ENCODE measurements at regions not wholly inside any gene's neighbourhood (a gene's known extent, or its start where the extent isn't known, plus 50 kb on each side); places are given as distances from the start of the nearest gene placed in this dataset.

DNA sequence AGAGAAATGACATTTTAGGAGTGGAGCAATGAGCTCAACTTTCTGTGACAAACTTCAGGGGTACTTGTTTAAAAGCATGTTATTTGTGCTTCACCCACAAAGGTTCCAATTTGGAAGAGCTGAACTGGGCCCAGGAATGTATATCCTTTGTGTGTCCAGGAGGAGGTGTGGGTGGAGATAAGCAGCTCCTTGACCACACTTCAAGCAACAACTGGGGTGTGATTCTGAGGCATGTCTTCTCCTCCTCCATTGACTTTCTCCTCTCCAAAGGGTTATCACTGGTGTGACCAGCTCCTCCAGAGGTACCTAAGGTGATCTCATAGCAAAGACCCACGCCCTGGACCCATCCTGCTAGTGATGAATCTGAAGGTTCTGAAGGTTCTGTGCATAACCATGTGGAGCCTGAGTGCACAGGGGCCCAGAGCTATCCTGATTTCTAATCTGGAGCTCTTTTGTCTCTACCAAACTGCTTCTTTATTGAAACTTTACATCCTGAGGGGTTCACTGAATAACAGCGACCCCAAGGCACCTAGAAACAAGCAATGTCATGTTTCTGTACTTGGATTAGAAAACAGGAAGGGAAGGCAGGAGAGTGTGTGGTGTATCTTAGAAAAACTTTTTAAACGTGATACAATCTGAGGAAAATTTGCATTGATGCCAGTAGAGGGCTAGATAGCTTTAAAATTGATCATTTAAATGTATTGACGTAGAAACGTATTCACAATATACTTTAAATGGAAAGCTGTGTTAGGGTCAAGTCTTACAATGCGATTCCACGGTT lies 60.9 kb upstream of the CD93 start:
- TF ChIP-seq, protein P1, sequence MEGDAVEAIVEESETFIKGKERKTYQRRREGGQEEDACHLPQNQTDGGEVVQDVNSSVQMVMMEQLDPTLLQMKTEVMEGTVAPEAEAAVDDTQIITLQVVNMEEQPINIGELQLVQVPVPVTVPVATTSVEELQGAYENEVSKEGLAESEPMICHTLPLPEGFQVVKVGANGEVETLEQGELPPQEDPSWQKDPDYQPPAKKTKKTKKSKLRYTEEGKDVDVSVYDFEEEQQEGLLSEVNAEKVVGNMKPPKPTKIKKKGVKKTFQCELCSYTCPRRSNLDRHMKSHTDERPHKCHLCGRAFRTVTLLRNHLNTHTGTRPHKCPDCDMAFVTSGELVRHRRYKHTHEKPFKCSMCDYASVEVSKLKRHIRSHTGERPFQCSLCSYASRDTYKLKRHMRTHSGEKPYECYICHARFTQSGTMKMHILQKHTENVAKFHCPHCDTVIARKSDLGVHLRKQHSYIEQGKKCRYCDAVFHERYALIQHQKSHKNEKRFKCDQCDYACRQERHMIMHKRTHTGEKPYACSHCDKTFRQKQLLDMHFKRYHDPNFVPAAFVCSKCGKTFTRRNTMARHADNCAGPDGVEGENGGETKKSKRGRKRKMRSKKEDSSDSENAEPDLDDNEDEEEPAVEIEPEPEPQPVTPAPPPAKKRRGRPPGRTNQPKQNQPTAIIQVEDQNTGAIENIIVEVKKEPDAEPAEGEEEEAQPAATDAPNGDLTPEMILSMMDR (IDR thresholded peaks at IDR 0.05) = no peak
- DNase-seq (no peak), ATAC-seq (ENCODE audit: low read depth) (no peak)
- Mint-ChIP-seq H3K4me1 (peaks cover 4% of the 10 kb centered on the region), H3K4me3 (no peak overlapping the region), H3K9me3 (no peaks in the 10 kb centered on the region), H3K27ac (no peak overlapping the region), H3K27me3 (no peaks in the 10 kb centered on the region), H3K36me3 (ENCODE audit: low read depth) (no peaks in the 10 kb centered on the region)
- POLR2A ChIA-PET = no interaction called here
- CTCF ChIA-PET = no interaction called here
- intact Hi-C loops (cut with micrococcal nuclease) = no loop called here

DNA sequence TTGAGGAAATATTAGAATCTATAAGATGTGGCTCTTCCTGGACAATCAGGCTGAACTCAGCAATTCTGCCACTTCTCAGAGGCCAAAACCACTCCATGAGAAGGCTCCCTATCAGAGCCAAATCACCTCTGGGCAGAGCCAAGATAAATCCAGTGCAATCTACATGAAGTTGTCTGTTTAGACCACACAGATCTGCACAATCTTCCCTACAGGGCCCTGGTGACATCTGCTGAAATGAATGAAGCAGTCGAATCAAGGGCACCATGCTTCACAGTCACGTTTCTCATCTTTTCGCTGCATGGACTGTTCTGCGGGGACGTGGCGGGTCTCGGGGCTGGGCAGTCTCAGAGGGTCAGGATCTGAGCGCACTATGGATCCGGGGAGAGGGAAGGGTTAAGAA lies 60.1 kb upstream of the CD93 start:
- POLR2A ChIA-PET = no interaction called here
- CTCF ChIA-PET = no interaction called here
- intact Hi-C loops (cut with micrococcal nuclease) = no loop called here
- Mint-ChIP-seq H3K9me3 (no peaks in the 10 kb centered on the region), H3K4me1 (peaks cover 4% of the 10 kb centered on the region), H3K36me3 (ENCODE audit: low read depth) (no peaks in the 10 kb centered on the region), H3K27me3 (no peaks in the 10 kb centered on the region), H3K4me3 (no peak overlapping the region), H3K27ac (no peak overlapping the region)
- DNase-seq (no peak), ATAC-seq (ENCODE audit: low read depth) (no peak)
- TF ChIP-seq, protein P1 (IDR thresholded peaks at IDR 0.05) = no peak

DNA sequence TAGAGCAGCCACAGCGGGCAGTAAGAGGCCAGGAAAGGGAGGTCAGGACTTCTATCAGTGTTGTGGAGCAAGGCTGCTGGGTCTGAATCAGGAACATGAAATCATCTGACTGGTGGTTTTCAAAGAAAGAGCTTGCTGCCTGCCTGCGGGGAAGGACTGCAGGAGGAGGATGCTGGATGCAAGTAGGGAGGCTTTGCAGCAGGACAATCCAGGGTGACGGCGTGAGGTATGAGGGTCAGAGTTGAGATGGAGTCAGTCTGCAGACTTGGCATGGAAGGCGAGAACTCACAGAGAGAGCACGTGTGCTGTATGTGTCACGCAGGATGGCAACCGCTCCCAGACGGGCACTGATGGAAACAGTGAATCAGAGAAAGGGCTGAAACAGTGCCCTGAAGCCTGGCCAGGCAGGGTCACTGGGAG lies 59.2 kb upstream of the CD93 start:
- Mint-ChIP-seq H3K4me3 (no peak overlapping the region), H3K4me1 (peaks cover 4% of the 10 kb centered on the region), H3K36me3 (ENCODE audit: low read depth) (no peaks in the 10 kb centered on the region), H3K27me3 (no peaks in the 10 kb centered on the region), H3K9me3 (no peaks in the 10 kb centered on the region), H3K27ac (no peak overlapping the region)
- TF ChIP-seq, protein P1 (IDR thresholded peaks at IDR 0.05) = no peak
- ChIA-PET CTCF (no interaction called here), POLR2A (no interaction called here)
- ATAC-seq (ENCODE audit: low read depth) (no peak), DNase-seq (no peak)
- intact Hi-C loops (cut with micrococcal nuclease) = no loop called here

DNA sequence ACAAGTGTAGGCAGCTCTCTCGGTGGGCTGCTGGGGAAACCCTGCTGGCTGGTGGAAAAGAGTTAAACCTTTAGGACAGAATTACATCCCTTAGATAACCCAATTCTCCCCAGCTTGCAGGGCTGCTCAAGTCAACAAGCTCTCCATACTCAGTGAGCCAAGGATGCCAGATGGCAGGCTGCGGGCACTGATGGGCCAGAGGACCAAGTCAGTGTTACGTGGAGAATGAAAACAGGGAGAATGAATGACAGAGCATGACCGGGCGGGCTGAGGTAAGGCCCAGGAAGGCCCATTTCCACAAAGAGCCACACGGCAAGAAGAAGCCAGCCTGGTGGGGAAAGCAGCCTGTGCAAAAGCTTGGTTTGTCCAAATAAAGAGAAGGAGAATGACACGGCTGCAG lies 58.7 kb upstream of the CD93 start:
- TF ChIP-seq, protein P1 (IDR thresholded peaks at IDR 0.05) = no peak
- no peak for ATAC-seq (ENCODE audit: low read depth)
- Mint-ChIP-seq H3K4me1 (peaks cover 4% of the 10 kb centered on the region), H3K9me3 (no peaks in the 10 kb centered on the region), H3K27me3 (no peaks in the 10 kb centered on the region), H3K4me3 (no peak overlapping the region), H3K27ac (no peak overlapping the region), H3K36me3 (ENCODE audit: low read depth) (no peaks in the 10 kb centered on the region)
- POLR2A ChIA-PET = no interaction called here
- no peak for DNase-seq
- intact Hi-C loops (cut with micrococcal nuclease) = no loop called here
- CTCF ChIA-PET = no interaction called here

DNA sequence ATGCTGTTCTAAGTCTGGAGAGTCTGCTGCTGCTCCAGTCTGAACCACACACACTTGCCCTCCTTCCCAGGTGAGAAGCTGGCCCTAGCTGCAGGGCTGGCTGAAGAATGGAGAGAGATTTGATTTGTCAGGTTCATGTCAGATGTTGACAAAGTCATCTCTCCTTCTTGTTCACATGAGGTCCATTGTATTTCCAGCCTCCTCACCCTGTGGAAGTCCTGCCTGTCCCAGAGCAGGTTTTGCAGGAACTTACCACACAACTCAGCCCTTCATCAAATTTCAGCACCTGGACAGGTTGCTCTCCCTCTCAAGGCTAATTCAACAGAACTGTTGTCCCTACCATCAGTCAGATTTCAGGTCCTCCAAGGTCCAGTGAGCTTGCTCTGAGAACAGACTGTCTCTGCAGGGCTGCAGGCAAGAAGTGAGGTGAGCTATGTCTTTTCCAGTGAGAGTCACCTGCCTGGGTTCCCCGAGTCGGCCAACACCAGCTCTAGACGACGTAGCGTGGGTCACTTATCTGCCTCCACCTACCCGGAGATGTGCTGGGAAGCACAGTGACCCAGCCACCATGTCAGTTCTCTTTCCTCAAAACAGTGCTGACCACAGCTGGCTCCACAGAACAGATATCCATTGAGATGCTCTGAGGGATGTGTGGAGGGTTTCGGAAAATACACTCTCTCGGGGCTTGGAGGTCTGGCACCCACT lies 58.0 kb upstream of the CD93 start:
- H3K36me3 Mint-ChIP-seq (ENCODE audit: low read depth) = no peaks in the 10 kb centered on the region
- intact Hi-C loops (cut with micrococcal nuclease) = no loop called here
- peaks cover 4% of the 10 kb centered on the region for H3K4me1 Mint-ChIP-seq
- TF ChIP-seq, protein P1 (IDR thresholded peaks at IDR 0.05) = no peak
- H3K4me3 Mint-ChIP-seq = no peak overlapping the region
- no peaks in the 10 kb centered on the region for H3K9me3 Mint-ChIP-seq
- no peak overlapping the region for H3K27ac Mint-ChIP-seq
- ATAC-seq (ENCODE audit: low read depth) (no peak), DNase-seq (no peak)
- ChIA-PET CTCF (no interaction called here), POLR2A (no interaction called here)
- H3K27me3 Mint-ChIP-seq = no peaks in the 10 kb centered on the region
